T-helper 1 cell treated with Interleukin-12 subunit alpha and Interleukin-12 subunit beta and Interleukin-4 antibody, amounts not matched to agents 30 ng/mL and 1 ng/mL, for 36 hours (primary cell): ENCODE measurements at regions not wholly inside any gene's neighbourhood (a gene's known extent, or its start where the extent isn't known, plus 50 kb on each side); places are given as distances from the start of the nearest gene placed in this dataset.

Source experiments
- intact Hi-C: fragments of 100-400 bp; cut with micrococcal nuclease; formaldehyde crosslinking; loops from one replicate; pipeline ENCODE4 v1.15.1; 2024

DNA sequence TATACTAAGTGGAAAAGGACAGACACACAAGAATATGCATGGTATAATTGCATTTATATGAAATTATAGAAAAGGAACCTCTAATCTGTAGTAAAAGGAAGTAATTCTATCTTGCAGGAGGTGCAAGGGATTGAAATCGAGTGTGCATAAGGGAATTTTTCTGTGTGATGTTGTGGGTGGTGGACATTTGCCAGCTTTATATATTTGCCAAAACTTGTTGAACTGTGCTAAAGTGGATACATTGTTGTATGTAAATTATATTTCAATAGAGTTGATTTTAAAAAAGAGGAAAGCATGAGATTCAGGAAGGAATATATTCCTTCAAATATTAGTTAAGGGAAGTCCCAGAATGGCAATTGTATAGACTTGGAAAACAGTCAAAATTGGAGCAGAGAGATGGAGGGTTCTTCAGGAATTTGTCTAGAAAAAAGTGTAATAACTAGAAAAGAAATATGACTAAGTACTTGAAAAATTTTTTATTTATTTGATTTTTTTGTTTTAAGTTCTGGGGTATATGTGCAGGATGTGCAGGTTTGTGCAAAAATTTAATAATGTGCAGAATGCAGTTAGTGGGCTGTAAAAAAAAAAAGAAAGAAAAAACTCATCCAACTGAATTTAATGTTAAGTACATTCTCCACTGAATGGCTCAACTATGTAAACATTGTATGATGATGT is 96.1 kb downstream of the ARL4A start:
- intact Hi-C loops: no loop called here

DNA sequence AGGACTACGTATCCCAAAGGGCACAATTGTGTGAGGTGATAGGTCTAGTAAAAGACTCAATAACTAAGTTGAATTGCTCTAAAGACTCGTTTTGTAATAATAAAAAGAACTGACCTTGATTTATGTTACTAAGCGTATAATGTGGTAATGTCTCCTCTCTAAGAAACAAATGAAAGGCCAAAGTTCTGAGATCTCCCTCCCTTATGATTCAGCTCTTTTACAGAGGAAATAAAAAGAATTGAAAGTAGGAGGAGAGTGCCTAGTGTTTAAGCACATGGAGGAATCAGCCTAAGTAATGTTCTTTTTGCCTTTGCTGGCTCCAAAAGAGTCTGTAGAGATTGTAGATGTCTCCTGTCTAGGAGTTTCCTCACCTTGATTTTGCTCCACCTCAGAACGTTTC is 98.0 kb downstream of the ARL4A start:
- intact Hi-C loops: no loop called here

DNA sequence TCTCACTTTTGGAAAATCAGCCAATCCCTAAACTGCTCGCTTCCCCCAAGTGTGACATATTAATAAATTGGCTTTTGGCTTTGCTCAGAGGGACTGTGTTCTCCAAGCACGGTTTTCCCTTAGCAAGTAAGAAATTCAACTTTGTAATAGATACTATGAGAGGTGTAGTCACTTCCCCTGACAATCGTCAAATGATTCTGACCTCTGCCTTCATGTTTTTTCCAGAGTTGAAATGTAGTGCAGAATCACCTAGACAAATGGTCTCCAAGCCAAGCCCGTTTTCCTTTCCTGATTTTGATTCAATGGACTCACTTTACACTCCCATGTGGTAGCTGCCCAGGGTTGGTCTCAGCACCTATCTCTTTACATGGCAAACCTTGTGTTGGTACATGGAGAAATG is 99.1 kb downstream of the ARL4A start:
- intact Hi-C loops: no loop called here

DNA sequence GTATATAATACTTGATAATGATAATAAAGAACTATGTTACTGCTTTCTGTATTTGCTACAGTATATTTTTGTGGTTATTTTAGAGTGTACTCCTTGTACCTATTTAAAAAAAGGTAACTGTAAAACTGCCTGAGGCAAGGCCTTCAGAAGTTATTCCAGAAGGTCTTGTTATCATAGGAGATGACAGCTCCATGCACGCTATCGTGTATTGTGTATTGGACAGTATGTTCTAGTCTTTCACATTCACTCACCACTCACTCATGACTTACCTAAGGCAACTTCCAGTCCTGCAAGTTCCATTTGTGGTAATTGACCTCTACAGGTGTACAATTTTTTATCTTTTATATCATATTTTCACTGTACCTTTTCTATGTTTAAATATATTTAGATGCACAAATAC is 100.7 kb downstream of the ARL4A start:
- intact Hi-C loops: no loop called here

DNA sequence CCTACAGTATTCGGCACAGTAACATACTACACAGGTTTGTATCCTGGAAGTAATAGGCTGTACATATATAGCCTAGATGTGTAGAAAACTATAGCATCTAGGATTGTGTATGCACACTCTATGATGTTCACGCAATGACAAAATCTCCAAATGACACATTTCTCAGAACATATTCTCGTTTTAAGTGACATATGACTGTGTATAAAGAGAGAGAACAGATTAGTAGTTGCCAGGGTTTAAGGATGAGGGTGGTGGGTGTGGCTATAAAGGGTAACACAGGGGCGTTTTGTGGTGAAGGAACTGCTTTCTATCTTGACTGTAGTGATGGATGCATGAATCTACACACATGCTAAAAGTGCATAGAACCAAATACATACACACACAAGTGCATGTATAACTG is 101.2 kb downstream of the ARL4A start:
- intact Hi-C loops: no loop called here

DNA sequence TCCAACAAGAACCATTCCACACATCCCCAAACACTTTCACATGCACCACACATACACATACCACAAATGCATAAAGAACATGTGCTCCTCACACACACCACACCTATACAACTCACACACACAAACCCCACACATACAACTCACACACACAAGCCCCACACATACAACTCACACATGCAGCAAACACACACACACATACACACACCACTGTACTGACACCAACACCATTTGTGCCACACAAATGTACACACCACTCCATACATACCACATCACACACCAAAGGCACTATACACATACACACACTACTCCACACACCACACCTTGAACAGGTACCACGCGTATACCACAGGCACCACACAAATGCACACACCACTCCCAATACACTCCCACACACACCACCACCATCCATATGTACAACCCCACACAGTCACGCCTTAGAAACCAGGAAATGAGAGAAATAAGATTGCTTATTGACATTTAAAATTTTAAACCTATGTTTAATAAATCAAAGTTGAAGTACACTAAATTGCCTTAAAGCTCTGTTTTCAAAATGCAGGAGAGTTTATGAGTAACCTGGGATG is 107.4 kb downstream of the ARL4A start:
- intact Hi-C loops: no loop called here

DNA sequence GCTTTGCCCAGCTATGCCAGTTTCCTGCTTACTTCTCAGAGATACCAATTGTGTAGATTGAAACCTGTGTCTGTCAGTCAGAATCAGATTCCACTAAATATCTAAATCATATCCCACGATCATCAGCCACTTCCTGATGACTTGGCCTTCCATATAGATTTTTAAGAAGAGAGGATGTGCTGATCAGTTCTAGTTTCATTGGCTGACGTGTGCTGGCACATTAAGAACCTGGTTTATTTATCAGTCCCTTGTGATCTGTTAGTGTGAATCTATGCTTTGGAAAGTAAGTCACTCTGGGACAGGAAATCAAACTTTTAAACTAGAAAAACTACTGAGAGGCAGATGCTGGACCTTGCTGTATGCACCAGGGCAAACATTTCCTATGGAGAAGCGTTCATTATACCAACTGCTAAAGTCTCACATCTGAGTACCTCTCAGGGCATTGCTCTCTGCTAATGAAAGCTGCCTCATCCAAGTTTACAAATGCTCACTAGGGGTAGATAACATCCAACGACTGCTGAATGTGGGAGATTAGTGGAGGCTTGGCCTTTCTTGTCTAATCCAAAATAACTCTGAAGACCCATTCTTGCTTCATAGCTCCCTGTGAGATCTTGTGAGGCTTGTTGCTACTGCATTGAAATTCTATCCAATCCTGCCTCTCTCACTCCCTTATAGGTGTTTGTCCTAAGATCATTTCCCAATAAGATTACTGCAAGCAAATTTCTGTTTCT is 109.1 kb downstream of the ARL4A start:
- intact Hi-C loops: no loop called here

DNA sequence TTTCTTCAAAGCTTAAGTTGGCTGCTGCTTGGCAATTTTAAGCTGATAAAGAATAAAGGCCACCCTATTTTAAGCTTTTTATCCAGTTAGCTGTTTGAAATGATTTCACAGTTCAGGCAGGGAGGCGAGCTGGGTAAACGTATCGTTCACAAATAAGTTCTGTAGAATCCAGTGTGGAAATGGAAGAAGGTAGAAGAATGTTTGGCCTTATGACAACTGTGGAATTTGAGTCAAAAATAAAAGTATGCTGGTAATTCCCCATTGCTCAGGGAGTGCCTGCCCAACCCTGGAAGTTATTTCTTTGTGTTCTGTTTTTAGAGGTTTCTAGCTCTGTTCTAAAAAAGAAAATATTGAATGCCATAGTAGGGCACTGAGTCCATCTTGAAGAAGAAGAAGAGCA is 113.1 kb downstream of the ARL4A start:
- intact Hi-C loops: no loop called here

DNA sequence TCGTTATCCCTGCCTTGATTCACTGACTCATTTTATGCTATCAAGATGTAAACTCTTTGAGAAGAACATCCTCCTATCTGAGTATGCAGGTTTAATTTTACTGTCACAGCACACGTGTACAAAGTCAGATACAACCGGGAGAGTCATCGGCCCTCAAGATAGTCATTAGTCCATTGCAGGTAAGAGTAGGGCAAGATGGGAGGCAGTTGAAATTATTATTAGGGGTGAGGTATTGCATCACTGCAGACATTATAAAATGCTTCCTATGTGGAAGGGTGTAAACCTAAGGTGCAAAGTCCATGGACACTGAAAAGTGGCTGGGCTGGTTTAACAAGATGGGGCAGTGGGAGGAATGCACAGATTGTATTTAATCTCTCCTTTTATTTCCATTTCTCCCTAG is 113.7 kb downstream of the ARL4A start:
- intact Hi-C loops: no loop called here

DNA sequence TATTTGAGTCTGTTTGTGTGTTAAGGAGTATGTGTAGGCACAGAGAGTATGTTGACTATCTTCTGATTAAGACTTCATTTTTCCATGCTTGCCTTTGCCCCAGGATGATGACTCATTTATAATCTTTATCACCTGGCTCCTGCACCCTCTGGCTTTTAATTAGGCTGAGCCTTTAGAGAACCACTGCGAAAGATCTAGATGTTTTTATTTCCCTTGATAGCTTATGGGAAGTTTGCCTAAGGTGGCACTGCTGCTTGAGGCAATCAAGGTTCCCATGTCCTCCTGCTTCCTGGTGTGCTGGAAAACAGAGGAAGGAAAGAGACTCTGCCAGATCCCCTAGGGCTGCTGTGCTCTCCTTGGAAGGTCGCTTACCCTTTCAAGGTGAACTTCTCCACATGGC is 114.6 kb downstream of the ARL4A start:
- intact Hi-C loops: no loop called here

DNA sequence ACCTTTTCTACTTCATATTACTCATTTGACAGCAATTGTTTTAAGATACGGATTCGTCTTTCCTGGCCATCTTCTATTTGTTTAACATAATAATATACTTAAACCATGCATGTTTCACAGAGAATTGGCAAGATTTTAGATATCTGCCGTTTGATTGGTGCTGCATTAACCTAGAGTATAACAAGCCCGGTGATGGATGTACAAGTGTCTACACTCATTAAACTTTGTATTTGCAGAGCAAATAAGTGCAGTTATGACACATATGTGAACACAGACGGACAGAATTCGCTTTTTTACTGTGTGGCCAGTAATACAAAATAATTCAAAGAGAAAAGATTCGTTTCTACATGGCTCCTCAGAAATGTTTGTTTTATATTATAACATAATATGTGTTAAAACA is 116.1 kb downstream of the ARL4A start:
- intact Hi-C loops: no loop called here

DNA sequence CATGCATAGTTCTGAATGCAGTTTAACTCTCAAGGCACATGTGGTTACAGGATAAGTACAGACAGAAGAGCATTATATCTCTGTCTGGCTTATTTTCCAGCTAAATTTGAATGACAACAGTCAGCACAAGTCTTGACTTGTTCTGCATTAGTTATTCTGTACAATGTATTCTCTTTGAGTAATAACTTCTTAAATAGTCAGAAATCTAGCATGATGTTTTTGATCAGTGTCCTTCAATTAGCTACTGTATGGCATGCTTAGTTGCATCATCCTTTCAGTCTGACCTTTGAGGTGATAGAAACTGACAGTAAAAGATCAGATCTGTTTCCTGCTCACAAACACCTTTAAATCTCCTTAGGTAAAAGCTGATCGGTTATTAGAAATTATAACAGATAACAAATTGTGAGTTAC is 118.1 kb downstream of the ARL4A start:
- intact Hi-C loops: no loop called here

DNA sequence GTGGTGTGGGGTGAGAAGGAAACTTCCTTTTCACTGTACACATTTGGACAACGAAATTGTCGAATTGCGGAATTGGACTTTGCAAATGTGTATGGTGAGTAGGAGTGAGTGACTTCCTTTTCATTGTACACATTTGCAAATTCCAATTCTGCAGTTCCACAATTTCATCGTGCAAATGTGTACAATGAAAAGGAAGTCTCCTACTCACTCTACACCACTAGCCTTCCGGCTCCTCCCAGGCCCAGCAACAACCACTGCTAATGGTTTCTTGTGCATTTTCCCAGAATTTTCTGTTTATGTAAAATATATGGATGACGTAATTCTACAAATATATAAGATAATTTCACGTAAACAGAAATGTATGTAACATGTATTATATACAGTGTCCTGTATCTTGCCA is 118.5 kb downstream of the ARL4A start:
- intact Hi-C loops: no loop called here

DNA sequence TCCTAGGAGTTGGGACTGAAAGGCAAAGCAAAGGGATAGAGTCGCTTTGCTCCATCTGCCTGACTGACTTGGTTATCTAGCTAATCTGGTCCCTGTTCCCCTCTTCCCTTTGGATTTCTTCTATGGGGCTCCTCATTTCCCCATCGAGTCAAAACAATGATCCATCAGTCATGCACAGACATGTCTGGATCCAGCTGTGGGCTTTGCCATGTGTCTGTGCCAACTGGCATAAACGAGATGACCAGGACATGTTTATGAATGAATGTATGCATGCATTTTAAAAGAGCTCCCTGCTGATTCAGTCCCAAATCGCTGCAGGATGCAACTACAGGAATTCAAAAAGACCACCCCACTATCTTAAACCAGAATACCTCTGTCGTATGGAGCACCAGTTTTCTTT is 122.0 kb downstream of the ARL4A start:
- intact Hi-C loops: no loop called here

DNA sequence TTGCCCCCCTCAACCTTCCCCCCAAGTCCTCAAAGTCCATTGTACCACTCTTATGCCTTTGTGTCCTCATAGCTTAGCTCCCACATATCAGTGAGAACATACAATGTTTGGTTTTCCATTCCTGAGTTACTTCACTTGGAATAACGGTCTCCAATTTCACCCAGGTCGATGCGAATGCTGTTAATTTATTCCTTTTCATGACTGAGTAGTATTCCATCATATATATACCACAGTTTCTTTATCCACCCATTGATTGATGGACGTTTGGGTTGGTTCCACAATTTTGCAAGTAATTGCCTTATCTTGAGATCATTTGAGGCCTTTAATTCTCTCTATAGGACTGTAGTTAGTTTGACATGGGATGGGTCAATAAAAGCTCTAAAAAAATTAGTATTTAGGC is 124.7 kb downstream of the ARL4A start:
- intact Hi-C loops: no loop called here

DNA sequence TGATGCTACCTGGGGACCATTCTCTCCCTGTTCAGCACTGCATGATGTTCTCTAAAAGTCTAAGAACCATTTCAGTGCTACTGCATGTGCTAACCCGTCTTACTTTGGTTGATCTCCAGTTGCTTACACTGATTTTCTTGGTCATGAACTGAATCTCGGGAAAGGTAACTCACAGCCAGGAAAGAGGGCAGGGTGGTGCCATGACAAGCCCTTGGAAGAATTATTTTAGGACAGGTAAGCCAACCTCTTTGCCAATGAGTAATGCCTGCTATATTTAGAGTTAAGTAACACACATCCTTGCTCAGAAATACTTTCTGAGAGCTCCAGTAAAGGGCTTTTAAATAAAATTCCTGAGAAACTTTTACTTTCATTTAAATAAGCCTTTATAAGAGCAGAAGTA is 126.7 kb downstream of the ARL4A start:
- intact Hi-C loops: no loop called here

DNA sequence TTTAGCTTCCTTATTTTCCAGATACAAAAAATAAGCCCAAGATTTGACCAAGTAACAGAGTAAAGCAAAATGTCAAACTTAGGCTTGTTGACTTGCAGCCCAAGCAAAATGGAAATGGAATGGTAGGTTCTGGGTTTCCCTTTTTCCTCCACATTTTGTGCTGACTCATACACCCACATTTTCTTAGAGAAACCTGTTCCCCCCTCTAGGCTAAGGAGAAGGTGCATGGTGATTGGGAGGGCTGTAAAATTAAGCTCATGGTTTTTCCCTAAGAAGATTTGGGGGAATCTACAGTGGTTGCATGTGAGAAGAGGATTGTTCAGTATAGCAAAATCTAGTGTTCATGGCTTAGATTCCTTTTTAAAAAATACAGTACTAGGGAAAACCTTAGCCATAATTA is 127.4 kb downstream of the ARL4A start:
- intact Hi-C loops: no loop called here

DNA sequence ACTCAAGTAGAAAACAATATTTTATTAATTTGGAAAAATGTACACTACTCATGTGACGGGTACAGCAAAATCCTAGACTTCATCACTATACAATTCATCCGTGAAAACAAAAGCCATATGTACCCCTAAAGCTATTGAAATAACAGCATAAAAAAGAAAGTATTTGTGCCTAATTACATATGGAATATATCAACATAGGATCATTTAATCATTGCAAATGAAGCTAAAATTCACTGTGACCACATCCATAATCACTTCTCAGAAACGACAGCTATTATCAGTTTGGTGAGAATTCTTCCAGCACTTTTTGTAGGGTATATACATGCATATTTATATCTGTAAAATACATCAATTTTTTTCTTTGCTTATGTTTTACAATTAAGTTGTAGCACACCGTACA is 128.0 kb downstream of the ARL4A start:
- intact Hi-C loops: no loop called here

DNA sequence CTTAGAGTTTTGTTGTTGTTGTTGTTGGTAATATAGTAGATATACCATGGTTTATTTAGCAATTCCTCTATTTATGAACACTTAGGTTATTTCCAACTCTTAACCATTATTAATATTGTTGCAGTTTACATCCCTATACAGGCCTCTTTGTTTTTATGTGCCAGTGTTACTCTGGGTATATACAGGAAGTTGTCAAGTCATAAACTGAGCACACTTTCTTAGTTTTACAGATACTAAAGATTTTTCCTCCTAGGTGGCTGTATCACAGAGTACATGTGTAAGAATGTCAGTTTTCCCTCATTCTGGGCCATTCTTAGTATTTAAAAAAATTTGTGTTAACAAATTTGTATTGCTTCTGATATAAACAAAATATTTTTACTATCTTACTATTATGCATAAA is 128.4 kb downstream of the ARL4A start:
- intact Hi-C loops: no loop called here

DNA sequence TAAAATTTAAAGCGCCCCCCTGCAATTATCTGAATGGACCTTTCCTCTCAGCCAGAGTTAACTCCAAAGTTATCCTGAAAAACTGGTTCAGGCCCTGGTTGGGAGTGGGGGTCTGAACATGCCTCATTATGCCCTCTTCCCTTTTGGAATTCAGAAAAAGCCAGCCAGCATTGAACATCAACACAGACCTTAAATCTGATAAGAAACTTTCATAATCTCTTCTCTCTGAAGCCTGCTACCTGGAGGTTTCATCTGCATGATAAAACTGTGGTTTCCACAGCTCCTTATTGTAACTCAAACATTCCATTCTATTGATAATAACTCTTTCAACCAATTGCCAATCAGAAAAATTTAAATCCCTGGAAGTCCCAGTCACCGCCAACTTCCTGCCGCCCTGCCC is 133.3 kb downstream of the ARL4A start:
- intact Hi-C loops: no loop called here

DNA sequence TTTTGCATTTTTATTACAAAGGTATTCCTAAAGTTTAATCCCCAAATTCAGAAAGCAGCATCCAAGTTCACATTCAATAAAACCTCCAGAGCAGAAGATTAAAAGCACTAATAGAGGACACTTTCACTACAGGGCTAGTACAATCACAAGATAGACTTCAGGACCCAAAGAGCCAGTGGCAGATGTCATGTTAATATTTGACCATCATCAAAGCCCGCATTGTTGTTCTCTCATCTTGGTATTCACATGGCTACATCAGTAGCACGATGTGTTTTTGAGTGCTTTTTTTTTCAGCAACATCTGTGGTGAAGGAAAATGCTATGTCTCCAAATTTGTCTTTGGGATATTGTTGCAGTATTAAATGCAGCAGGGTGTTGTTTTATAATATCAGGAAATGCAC is 134.3 kb downstream of the ARL4A start:
- intact Hi-C loops: no loop called here

DNA sequence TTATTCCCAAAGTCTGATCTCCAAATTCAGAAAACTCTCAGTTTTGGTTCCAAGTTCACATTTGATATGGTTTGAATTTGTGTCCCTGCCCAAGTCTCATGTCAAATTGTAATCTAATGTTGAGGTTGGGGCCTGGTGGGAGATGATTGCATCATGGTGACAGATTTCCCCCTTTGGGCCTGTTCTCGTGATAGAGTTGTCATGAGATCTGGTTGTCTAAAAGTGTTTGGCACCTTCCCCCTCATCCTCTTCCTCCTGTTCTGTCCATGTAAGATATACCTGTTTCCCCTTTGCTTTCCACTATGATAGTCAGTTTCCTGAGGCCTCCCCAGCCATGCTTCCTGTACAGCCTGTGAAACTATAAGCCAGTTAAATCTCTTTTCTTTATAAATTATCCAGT is 138.6 kb downstream of the ARL4A start:
- intact Hi-C loops: no loop called here

DNA sequence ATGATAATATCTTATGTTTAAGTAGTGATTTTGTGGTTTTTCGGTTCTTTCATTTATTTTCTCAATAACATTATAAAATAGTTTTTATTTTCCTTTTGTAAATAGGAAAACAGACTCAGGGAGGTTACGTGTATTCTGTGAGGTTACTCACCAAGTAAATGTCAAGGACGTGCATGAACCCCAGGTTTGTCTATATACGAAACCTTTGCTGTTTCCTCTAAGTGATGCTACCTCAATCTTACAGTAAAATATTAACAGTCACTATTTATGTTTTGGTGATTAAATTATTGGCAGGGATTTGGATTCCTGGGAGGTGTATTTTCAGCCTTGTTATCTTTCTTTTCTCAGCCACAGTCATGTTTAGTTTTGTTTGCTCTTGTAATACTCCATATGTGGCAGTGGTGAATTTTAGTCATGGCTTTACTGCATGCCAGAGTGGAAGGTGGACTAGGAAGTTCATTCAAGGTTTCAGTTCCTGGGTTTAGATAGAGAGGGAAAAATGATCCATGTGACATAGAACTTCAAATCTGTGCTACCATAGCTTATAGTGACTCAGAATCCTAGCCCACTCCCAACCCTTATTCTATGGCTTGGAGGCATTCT is 139.9 kb downstream of the ARL4A start:
- intact Hi-C loops: no loop called here
